Keratinocyte (primary cell): ENCODE measurements at regions not wholly inside any gene's neighbourhood (a gene's known extent, or its start where the extent isn't known, plus 50 kb on each side); places are given as distances from the start of the nearest gene placed in this dataset.

Source experiments
- DNase-seq: peaks from one replicate; pipeline ENCODE4 v3.0.0-alpha.2; 2011; ENCODE audit warnings: low read depth, missing footprints, low spot score
- FAIRE-seq: peaks from 2 replicates; lab custom pipeline; 2011; peaks lifted over from hg19 to GRCh38; lab: Jason Lieb, UNC
- H2AFZ ChIP-seq: 2 replicates; pipeline ENCODE4 v1.6.0; 2012; ENCODE audit warnings: low read length, control low read depth, inconsistent platforms; ENCODE audit not compliant: control insufficient read depth
- H3K27ac ChIP-seq: 2 replicates; pipeline ENCODE4 v1.5.1; 2011; ENCODE audit warnings: low read length; ENCODE audit not compliant: control insufficient read depth, insufficient read depth
- H3K27me3 ChIP-seq: 3 replicates; pipeline ENCODE4 v1.6.0; 2011; ENCODE audit warnings: low read length; ENCODE audit not compliant: control insufficient read depth, insufficient read depth; ENCODE audit errors: extremely low read depth
- H3K36me3 ChIP-seq, 2 experiments: 2 replicates in 1 of 2; 3 replicates in 1 of 2; pipeline ENCODE4 v1.5.1; 2011; ENCODE audit warnings: low read length in 2 of 2, mild to moderate bottlenecking in 1 of 2; ENCODE audit not compliant: control insufficient read depth in 2 of 2, insufficient read depth in 2 of 2; ENCODE audit errors: extremely low read depth in 1 of 2
- H3K4me1 ChIP-seq: 3 replicates; pipeline ENCODE4 v1.5.1; 2011; ENCODE audit warnings: low read length; ENCODE audit not compliant: control insufficient read depth, insufficient read depth; ENCODE audit errors: extremely low read depth
- H3K4me2 ChIP-seq: 3 replicates; pipeline ENCODE4 v1.6.0; 2011; ENCODE audit warnings: low read depth, low read length; ENCODE audit not compliant: control insufficient read depth, insufficient read depth; ENCODE audit errors: extremely low read depth
- H3K4me3 ChIP-seq, 3 experiments: fragments of 200-600 bp in 1 of 3; sonication (generic) in 1 of 3; 2 replicates in 2 of 3; 3 replicates in 1 of 3; pipeline ENCODE4 v1.5.1; 2011 to 2016; ENCODE audit warnings: low read length in 3 of 3, mild to moderate bottlenecking in 3 of 3, control low read depth in 2 of 3, inconsistent platforms in 1 of 3, low read depth in 1 of 3, mixed read lengths in 1 of 3, mixed run types in 1 of 3, moderate library complexity in 1 of 3; ENCODE audit not compliant: control insufficient read depth in 2 of 3, insufficient read depth in 2 of 3; ENCODE audit errors: extremely low read depth in 1 of 3
- H3K79me2 ChIP-seq: 2 replicates; pipeline ENCODE4 v1.6.0; 2012; ENCODE audit warnings: low read length; ENCODE audit not compliant: control insufficient read depth, insufficient read depth
- H3K9ac ChIP-seq: 3 replicates; pipeline ENCODE4 v1.6.0; 2011; ENCODE audit warnings: low read length; ENCODE audit not compliant: control insufficient read depth, insufficient read depth; ENCODE audit errors: extremely low read depth
- H3K9me1 ChIP-seq: 3 replicates; pipeline ENCODE4 v1.6.0; 2011; ENCODE audit warnings: low read length; ENCODE audit not compliant: control insufficient read depth, insufficient read depth; ENCODE audit errors: extremely low read depth
- H3K9me3 ChIP-seq: 2 replicates; pipeline ENCODE4 v1.5.1; 2012; ENCODE audit warnings: low read depth, low read length; ENCODE audit not compliant: control insufficient read depth
- H4K20me1 ChIP-seq: 3 replicates; pipeline ENCODE4 v1.6.0; 2011; ENCODE audit warnings: low read length; ENCODE audit not compliant: control insufficient read depth, insufficient read depth; ENCODE audit errors: extremely low read depth
- EZH2 ChIP-seq: IDR thresholded peaks from one replicate; pipeline ENCODE4 v1.6.1; 2012; ENCODE audit warnings: inconsistent platforms, mild to moderate bottlenecking, low read length, moderate library complexity
- dilution Hi-C: fragments of 300-500 bp; cut with MboI; formaldehyde crosslinking; loops from one replicate; pipeline ENCODE4 v1.7.0; 2020; ENCODE audit warnings: low sequenced_read_pairs; ENCODE audit not compliant: extremely low pct_ligation_motif_present
- TF ChIP-seq, protein P1 (sequence below), 3 experiments: IDR thresholded peaks in 1 of 3; conservative IDR thresholded peaks in 1 of 3; optimal IDR thresholded peaks in 1 of 3; 2 replicates in 2 of 3; 3 replicates in 1 of 3; pipeline versions ENCODE3 to v1.5.1; 2011; ENCODE audit warnings: low read length in 3 of 3, mild to moderate bottlenecking in 3 of 3, moderate library complexity in 2 of 3, control low read depth in 1 of 3, inconsistent platforms in 1 of 3; ENCODE audit not compliant: insufficient read depth in 2 of 3; ENCODE audit errors: extremely low read depth in 1 of 3

DNA sequence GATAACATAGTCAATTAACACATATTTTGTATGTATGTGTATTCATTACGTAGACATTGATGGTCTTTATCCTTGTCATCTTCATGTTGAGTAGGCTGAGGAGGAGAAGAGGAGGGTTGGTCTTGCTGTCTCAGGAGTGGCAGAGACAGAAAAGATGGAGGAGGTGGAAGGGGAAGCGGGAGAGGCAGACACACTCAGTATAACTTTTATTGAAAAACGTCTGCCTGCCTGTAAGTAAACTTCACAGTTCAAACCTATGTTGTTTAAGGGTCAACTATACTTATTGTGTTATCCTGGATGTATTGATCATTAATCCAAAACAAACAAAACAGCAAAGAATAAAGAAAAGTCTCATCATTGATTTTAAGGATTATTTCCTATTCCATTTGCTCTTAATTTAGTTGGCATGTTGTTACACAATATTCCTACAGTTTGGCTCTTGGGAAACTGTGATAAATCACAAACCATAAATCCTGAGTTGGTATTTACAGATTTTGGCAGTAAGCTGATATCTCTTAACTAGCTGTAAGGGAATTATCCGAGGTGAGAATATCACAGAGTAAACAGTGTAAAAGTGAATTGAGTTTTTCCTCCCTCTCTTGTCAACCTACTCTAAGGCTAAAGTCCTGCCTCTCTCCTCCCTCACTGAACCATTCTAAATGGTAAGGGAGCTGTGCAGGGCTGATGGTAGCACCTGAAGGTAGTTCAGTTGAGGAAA is 487.2 kb downstream of the SPATA31D1 start:
- Histone ChIP-seq H4K20me1 (no peaks in the 10 kb centered on the region), H3K9ac (no peak overlapping the region), H3K4me2 (no peak overlapping the region), H3K27me3 (no peaks in the 10 kb centered on the region), H3K36me3 (no peaks in the 10 kb centered on the region), H2AFZ (no peak overlapping the region), H3K79me2 (no peaks in the 10 kb centered on the region), H3K4me3 (no peak overlapping the region), H3K4me1 (no peaks in the 10 kb centered on the region), H3K27ac (no peak overlapping the region), H3K9me3 (no peaks in the 10 kb centered on the region), H3K9me1 (no peaks in the 10 kb centered on the region)
- dilution Hi-C loops = no loop called here
- no peak for DNase-seq
- TF ChIP-seq, protein P1, sequence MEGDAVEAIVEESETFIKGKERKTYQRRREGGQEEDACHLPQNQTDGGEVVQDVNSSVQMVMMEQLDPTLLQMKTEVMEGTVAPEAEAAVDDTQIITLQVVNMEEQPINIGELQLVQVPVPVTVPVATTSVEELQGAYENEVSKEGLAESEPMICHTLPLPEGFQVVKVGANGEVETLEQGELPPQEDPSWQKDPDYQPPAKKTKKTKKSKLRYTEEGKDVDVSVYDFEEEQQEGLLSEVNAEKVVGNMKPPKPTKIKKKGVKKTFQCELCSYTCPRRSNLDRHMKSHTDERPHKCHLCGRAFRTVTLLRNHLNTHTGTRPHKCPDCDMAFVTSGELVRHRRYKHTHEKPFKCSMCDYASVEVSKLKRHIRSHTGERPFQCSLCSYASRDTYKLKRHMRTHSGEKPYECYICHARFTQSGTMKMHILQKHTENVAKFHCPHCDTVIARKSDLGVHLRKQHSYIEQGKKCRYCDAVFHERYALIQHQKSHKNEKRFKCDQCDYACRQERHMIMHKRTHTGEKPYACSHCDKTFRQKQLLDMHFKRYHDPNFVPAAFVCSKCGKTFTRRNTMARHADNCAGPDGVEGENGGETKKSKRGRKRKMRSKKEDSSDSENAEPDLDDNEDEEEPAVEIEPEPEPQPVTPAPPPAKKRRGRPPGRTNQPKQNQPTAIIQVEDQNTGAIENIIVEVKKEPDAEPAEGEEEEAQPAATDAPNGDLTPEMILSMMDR (optimal IDR thresholded peaks at IDR 0.05 in 1 of 3, IDR thresholded peaks at IDR 0.05 in 1 of 3, conservative IDR thresholded peaks at IDR 0.05 in 1 of 3; ENCODE audit: extremely low read depth in 1 of 3, insufficient read depth in 2 of 3, low read length in 3 of 3) = no peak
- TF ChIP-seq EZH2 = no peak
- no peak for FAIRE-seq

DNA sequence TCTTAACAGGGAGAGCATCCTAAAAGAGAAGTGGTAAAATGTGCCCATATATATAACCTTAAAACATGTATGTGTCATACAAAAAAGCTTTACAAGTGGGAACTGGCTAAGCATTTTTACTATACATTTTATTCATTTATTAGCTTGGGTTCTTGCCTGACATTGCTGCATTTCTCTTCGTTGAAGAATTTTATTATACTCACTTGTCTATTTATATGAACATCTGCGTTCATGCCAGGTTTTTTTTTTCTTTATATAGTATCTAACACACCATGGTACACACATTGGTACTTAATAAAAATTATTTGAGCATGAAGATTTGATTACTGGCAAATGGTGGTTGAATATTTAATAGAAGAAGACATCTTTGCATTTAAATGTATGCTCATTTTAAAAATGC is 492.3 kb downstream of the SPATA31D1 start:
- TF ChIP-seq, protein P1 (optimal IDR thresholded peaks at IDR 0.05 in 1 of 3, IDR thresholded peaks at IDR 0.05 in 1 of 3, conservative IDR thresholded peaks at IDR 0.05 in 1 of 3; ENCODE audit: extremely low read depth in 1 of 3, insufficient read depth in 2 of 3, low read length in 3 of 3) = no peak
- no peak for TF ChIP-seq EZH2

More for the DNA sequence above, 492.3 kb downstream of the SPATA31D1 start:
- no peaks in the 10 kb centered on the region for H3K9me1 ChIP-seq
- H3K4me1 ChIP-seq = no peaks in the 10 kb centered on the region
- DNase-seq = no peak
- H3K9ac ChIP-seq = no peak overlapping the region
- H3K4me2 ChIP-seq = no peak overlapping the region
- no peak for FAIRE-seq
- no peaks in the 10 kb centered on the region for H3K79me2 ChIP-seq
- no peak overlapping the region for H3K4me3 ChIP-seq
- H4K20me1 ChIP-seq = no peaks in the 10 kb centered on the region
- H3K27me3 ChIP-seq = no peaks in the 10 kb centered on the region
- dilution Hi-C loops = no loop called here
- no peaks in the 10 kb centered on the region for H3K36me3 ChIP-seq
- no peak overlapping the region for H3K27ac ChIP-seq
- H3K9me3 ChIP-seq = no peaks in the 10 kb centered on the region
- H2AFZ ChIP-seq = no peak overlapping the region
